ENCODE measurements at regions not wholly inside any gene's neighbourhood (a gene's known extent, or its start where the extent isn't known, plus 50 kb on each side); places are given as distances from the start of the nearest gene placed in this dataset.

GRCh38 chr15:66898656-66899386 is 166.6 kb upstream of the SMAD3 start:
- Histone ChIP-seq H3K27me3 (ENCODE audit: insufficient read depth, low read length) (no peaks in the 10 kb centered on the region), H3K9me3 (ENCODE audit: control insufficient read depth in 1 of 2, insufficient read depth in 1 of 2, low read depth in 1 of 2, low read length in 2 of 2) (no peaks in the 10 kb centered on the region), H3K4me1 (ENCODE audit: control insufficient read depth in 1 of 2, insufficient read depth in 2 of 2, low read length in 2 of 2) (peaks cover 0 to 9% of the 10 kb centered on the region in 2 experiments; a peak in 2 of 4 replicates), H3K4me3 (replicated peaks in 1 of 2; ENCODE audit: low read depth in 1 of 2, low read length in 2 of 2) (no peak overlapping the region), H3K4me2 (ENCODE audit: low read length) (no peak overlapping the region), H3K79me2 (ENCODE audit: insufficient read depth, low read length) (no peaks in the 10 kb centered on the region), H3K36me3 (ENCODE audit: control insufficient read depth in 1 of 2, insufficient read depth in 2 of 2, low read length in 2 of 2) (no peaks in the 10 kb centered on the region), H3K27ac (ENCODE audit: low read depth, low read length) (no peak overlapping the region), H4K20me1 (ENCODE audit: insufficient read depth) (no peaks in the 10 kb centered on the region), H3K9me2 (ENCODE audit: insufficient read depth) (no peaks in the 10 kb centered on the region; the same call in 1 of the 2 replicates), H3K9ac (ENCODE audit: low read length) (no peak overlapping the region), H2AFZ (ENCODE audit: low read depth, low read length, poor library complexity, severe bottlenecking) (no peak overlapping the region)
- ChIA-PET CTCF (interaction anchor here (1.3 kb wide), 1 partner anchor 15 kb away, joined by 3 read pairs; no protein-coding TSS in a partner anchor), RAD21 (ENCODE audit: low non-redundant PET in 1 of 2, low total read pairs in 2 of 2, uncharacterized antibody in 2 of 2, unreplicated experiment in 2 of 2) (no interaction called here), POLR2A (no interaction called here)
- intact Hi-C loops (cut with micrococcal nuclease), result no loop called here
- ATAC-seq (no peak), DNase-seq (ENCODE audit: low read depth, low spot score) (no peak)
- BruUV-seq (replicated peaks), result no TSS peak
- TF ChIP-seq SP1 (IDR thresholded peaks at IDR 0.05; ENCODE audit: low read depth), result no peak
- TF ChIP-seq, protein P1, sequence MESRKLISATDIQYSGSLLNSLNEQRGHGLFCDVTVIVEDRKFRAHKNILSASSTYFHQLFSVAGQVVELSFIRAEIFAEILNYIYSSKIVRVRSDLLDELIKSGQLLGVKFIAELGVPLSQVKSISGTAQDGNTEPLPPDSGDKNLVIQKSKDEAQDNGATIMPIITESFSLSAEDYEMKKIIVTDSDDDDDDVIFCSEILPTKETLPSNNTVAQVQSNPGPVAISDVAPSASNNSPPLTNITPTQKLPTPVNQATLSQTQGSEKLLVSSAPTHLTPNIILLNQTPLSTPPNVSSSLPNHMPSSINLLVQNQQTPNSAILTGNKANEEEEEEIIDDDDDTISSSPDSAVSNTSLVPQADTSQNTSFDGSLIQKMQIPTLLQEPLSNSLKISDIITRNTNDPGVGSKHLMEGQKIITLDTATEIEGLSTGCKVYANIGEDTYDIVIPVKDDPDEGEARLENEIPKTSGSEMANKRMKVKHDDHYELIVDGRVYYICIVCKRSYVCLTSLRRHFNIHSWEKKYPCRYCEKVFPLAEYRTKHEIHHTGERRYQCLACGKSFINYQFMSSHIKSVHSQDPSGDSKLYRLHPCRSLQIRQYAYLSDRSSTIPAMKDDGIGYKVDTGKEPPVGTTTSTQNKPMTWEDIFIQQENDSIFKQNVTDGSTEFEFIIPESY (IDR thresholded peaks at IDR 0.05; ENCODE audit: extremely low read depth, insufficient replicate concordance, low read length), result no peak
- no peak for TF ChIP-seq CTCF (IDR thresholded peaks at IDR 0.05 in 2 of 3, conservative IDR thresholded peaks at IDR 0.05 in 1 of 3; ENCODE audit: borderline replicate concordance in 1 of 3, insufficient read depth in 1 of 3, low read depth in 2 of 3, low read length in 2 of 3)
- TF ChIP-seq POLR2A (IDR thresholded peaks at IDR 0.05; ENCODE audit: borderline replicate concordance, extremely low read depth, insufficient read depth, insufficient read length), result no peak
- no peak for TF ChIP-seq EGR1 (IDR thresholded peaks at IDR 0.05; ENCODE audit: low read depth)
- no peak for TF ChIP-seq YY1 (IDR thresholded peaks at IDR 0.05; ENCODE audit: extremely low read depth, insufficient replicate concordance, low read depth, low read length)
- TF ChIP-seq TCF7L2 (IDR thresholded peaks at IDR 0.05; ENCODE audit: borderline replicate concordance, extremely low read depth, insufficient read depth, insufficient read length), result no peak
- TF ChIP-seq POLR2AphosphoS5 (IDR thresholded peaks at IDR 0.05; ENCODE audit: low read depth, low read length), result no peak
- no peak for TF ChIP-seq ZFX (IDR thresholded peaks at IDR 0.05)
- TF ChIP-seq REST (IDR thresholded peaks at IDR 0.05; ENCODE audit: low read depth), result no peak
- TF ChIP-seq ELF1 (IDR thresholded peaks at IDR 0.05; ENCODE audit: borderline replicate concordance, low read depth), result no peak
